HG03558 (cell line): ENCODE measurements at regions not wholly inside any gene's neighbourhood (a gene's known extent, or its start where the extent isn't known, plus 50 kb on each side); places are given as distances from the start of the nearest gene placed in this dataset.
"Not testable (repeated sequence)": the region's sequence is repeated elsewhere in the genome, so short reads cannot be mapped to it uniquely, and the experiment has no call there.

Experiments
- ATAC-seq: cut with Tn5 transposase; IDR thresholded peaks from one replicate; pipeline ENCODE4 v1.9.1; 2021; ENCODE audit warnings: moderate number of reproducible peaks; ENCODE audit not compliant: unreplicated experiment; ENCODE audit errors: extremely low read depth

GRCh38 chr4:132619968-132620367 lies 529.1 kb upstream of the PCDH10 start:
- ATAC-seq: no peak

GRCh38 chr4:132642016-132642817 lies 506.9 kb upstream of the PCDH10 start:
- no peak for ATAC-seq

- ATAC-seq: peak; percentile 78
Observed at GRCh38 chr4:132646186-132646585, 502.9 kb upstream of the PCDH10 start.

GRCh38 chr4:132651196-132651595 lies 497.9 kb upstream of the PCDH10 start:
- ATAC-seq: no peak

- ATAC-seq: no peak
Observed at GRCh38 chr4:132660181-132660580, 488.9 kb upstream of the PCDH10 start.

- ATAC-seq: no peak
Observed at GRCh38 chr4:132662456-132662855, 486.6 kb upstream of the PCDH10 start.

GRCh38 chr4:132669786-132670185 lies 479.3 kb upstream of the PCDH10 start:
- ATAC-seq: no peak

- no peak for ATAC-seq
Observed at GRCh38 chr4:132670557-132670956, 478.5 kb upstream of the PCDH10 start.

GRCh38 chr4:132683957-132684356 lies 465.1 kb upstream of the PCDH10 start:
- ATAC-seq: no peak

GRCh38 chr4:132691026-132691425 lies 458.1 kb upstream of the PCDH10 start:
- ATAC-seq: no peak

- no peak for ATAC-seq
Observed at GRCh38 chr4:132691668-132692067, 457.4 kb upstream of the PCDH10 start.

- ATAC-seq: no peak
Observed at GRCh38 chr4:132694775-132695174, 454.3 kb upstream of the PCDH10 start.

- not testable (repeated sequence) for ATAC-seq
Observed at GRCh38 chr4:132697505-132697904, 451.6 kb upstream of the PCDH10 start.

GRCh38 chr4:132707955-132708354 lies 441.1 kb upstream of the PCDH10 start:
- no peak for ATAC-seq

- ATAC-seq: no peak
Observed at GRCh38 chr4:132709056-132709455, 440.0 kb upstream of the PCDH10 start.

GRCh38 chr4:132710971-132711370 lies 438.1 kb upstream of the PCDH10 start:
- no peak for ATAC-seq

- no peak for ATAC-seq
Observed at GRCh38 chr4:132737344-132737743, 411.8 kb upstream of the PCDH10 start.

- no peak for ATAC-seq
Observed at GRCh38 chr4:132759199-132759780, 389.8 kb upstream of the PCDH10 start.

- ATAC-seq: no peak
Observed at GRCh38 chr4:132763465-132763864, 385.6 kb upstream of the PCDH10 start.

- no peak for ATAC-seq
Observed at GRCh38 chr4:132767901-132768300, 381.2 kb upstream of the PCDH10 start.

- no peak for ATAC-seq
Observed at GRCh38 chr4:132770776-132771175, 378.3 kb upstream of the PCDH10 start.

GRCh38 chr4:132792310-132792709 lies 356.8 kb upstream of the PCDH10 start:
- ATAC-seq: no peak
